ENCODE measurements at regions not wholly inside any gene's neighbourhood (a gene's known extent, or its start where the extent isn't known, plus 50 kb on each side); places are given as distances from the start of the nearest gene placed in this dataset.

- no peak for DNase-seq
Measured at GRCh38 chr1:193614275-193614674, 427.9 kb upstream of the B3GALT2 start.

GRCh38 chr1:193613041-193613440 lies 426.6 kb upstream of the B3GALT2 start:
- no peak for DNase-seq

GRCh38 chr1:193609592-193609991 lies 423.2 kb upstream of the B3GALT2 start:
- DNase-seq, result no peak

- DNase-seq, result no peak
Measured at GRCh38 chr1:193607787-193608186, 421.4 kb upstream of the B3GALT2 start.

- DNase-seq, result no peak
Measured at GRCh38 chr1:193606035-193606434, 419.6 kb upstream of the B3GALT2 start.

- DNase-seq, result no peak
Measured at GRCh38 chr1:193602705-193603104, 416.3 kb upstream of the B3GALT2 start.

- no peak for DNase-seq
Measured at GRCh38 chr1:193593147-193593885, 406.9 kb upstream of the B3GALT2 start.

GRCh38 chr1:193592317-193592716 lies 405.9 kb upstream of the B3GALT2 start:
- DNase-seq, result no peak

- no peak for DNase-seq
Measured at GRCh38 chr1:193590102-193590501, 403.7 kb upstream of the B3GALT2 start.

GRCh38 chr1:193589597-193590040 lies 403.2 kb upstream of the B3GALT2 start:
- DNase-seq, result peak; percentile 96

- peak; percentile 77 for DNase-seq
Measured at GRCh38 chr1:193588311-193589082, 402.1 kb upstream of the B3GALT2 start.

GRCh38 chr1:193584731-193585239 lies 398.4 kb upstream of the B3GALT2 start:
- no peak for DNase-seq

GRCh38 chr1:193581341-193581740 lies 394.9 kb upstream of the B3GALT2 start:
- DNase-seq, result peak; percentile 9

- no peak for DNase-seq
Measured at GRCh38 chr1:193580419-193580818, 394.0 kb upstream of the B3GALT2 start.

GRCh38 chr1:193579323-193579722 lies 392.9 kb upstream of the B3GALT2 start:
- no peak for DNase-seq

- no peak for DNase-seq
Measured at GRCh38 chr1:193574913-193575312, 388.5 kb upstream of the B3GALT2 start.

- no peak for DNase-seq
Measured at GRCh38 chr1:193569983-193570269, 383.5 kb upstream of the B3GALT2 start.

- no peak for DNase-seq
Measured at GRCh38 chr1:193569096-193569982, 382.9 kb upstream of the B3GALT2 start.

- no peak for DNase-seq
Measured at GRCh38 chr1:193568512-193568911, 382.1 kb upstream of the B3GALT2 start.

GRCh38 chr1:193567937-193568336 lies 381.5 kb upstream of the B3GALT2 start:
- DNase-seq, result no peak

GRCh38 chr1:193566735-193567134 lies 380.3 kb upstream of the B3GALT2 start:
- DNase-seq, result no peak

GRCh38 chr1:193565971-193566577 lies 379.7 kb upstream of the B3GALT2 start:
- no peak for DNase-seq

GRCh38 chr1:193562121-193562520 lies 375.7 kb upstream of the B3GALT2 start:
- no peak for DNase-seq

Measured in NCI-H446 treated with DMSO at 0.1 percent for 48 hours (cell line).